Smooth muscle cell (in vitro differentiated cells): ENCODE measurements at regions not wholly inside any gene's neighbourhood (a gene's known extent, or its start where the extent isn't known, plus 50 kb on each side); places are given as distances from the start of the nearest gene placed in this dataset.

Source experiments
- DNase-seq: peaks from one replicate; lab custom pipeline; 2025; ENCODE audit not compliant: unreplicated experiment; lab: John Stamatoyannopoulos, UW
- H2AFZ ChIP-seq: fragments of 200-600 bp; sonication (generic); 2 replicates; pipeline ENCODE4 v1.6.0; 2016; ENCODE audit warnings: antibody characterized with exemption, low read depth, mild to moderate bottlenecking
- H3F3A ChIP-seq: fragments of 200-600 bp; sonication (generic); 2 replicates; pipeline ENCODE4 v1.6.0; 2017; ENCODE audit warnings: antibody characterized with exemption, low read depth
- H3K27ac ChIP-seq: fragments of 200-600 bp; sonication (generic); 2 replicates; pipeline ENCODE4 v1.5.1; 2016; ENCODE audit warnings: low read depth, mild to moderate bottlenecking
- H3K27me3 ChIP-seq: fragments of 200-600 bp; sonication (generic); 2 replicates; pipeline ENCODE4 v1.6.1; 2016; ENCODE audit warnings: low read depth, mild to moderate bottlenecking
- H3K36me3 ChIP-seq: fragments of 200-600 bp; sonication (generic); 2 replicates; pipeline ENCODE4 v1.5.1; 2016; ENCODE audit warnings: low read depth
- H3K4me1 ChIP-seq: fragments of 200-600 bp; sonication (generic); 2 replicates; pipeline ENCODE4 v1.5.1; 2016; ENCODE audit warnings: low read depth
- H3K4me2 ChIP-seq: fragments of 200-600 bp; sonication (generic); 2 replicates; pipeline ENCODE4 v1.6.0; 2016; ENCODE audit warnings: mild to moderate bottlenecking
- H3K4me3 ChIP-seq: fragments of 200-600 bp; sonication (generic); 2 replicates; pipeline ENCODE4 v1.5.1; 2016; ENCODE audit warnings: mild to moderate bottlenecking
- H3K79me2 ChIP-seq: fragments of 200-600 bp; sonication (generic); 2 replicates; pipeline ENCODE4 v1.6.0; 2016; ENCODE audit warnings: low read depth, mild to moderate bottlenecking
- H3K9ac ChIP-seq: fragments of 200-600 bp; sonication (generic); 2 replicates; pipeline ENCODE4 v1.6.0; 2016; ENCODE audit warnings: low read depth
- H3K9me3 ChIP-seq: fragments of 200-600 bp; sonication (generic); replicated peaks from 2 replicates; pipeline ENCODE4 v1.5.1; 2016; ENCODE audit warnings: low read depth
- H4K20me1 ChIP-seq: fragments of 200-600 bp; sonication (generic); 2 replicates; pipeline ENCODE4 v1.6.0; 2016; ENCODE audit warnings: low read depth
- WGBS: methylation state at CpG from one replicate; pipeline ENCODE4 v1.1.7; 2016; ENCODE audit warnings: low lambda C conversion rate; 5-methylcytosine and 5-hydroxymethylcytosine counted together
- TF ChIP-seq, protein P1 (sequence below): fragments of 200-600 bp; sonication (generic); IDR thresholded peaks from 2 replicates; pipeline ENCODE4 v1.5.1; 2017; ENCODE audit warnings: borderline replicate concordance, mild to moderate bottlenecking, antibody characterized with exemption; ENCODE audit not compliant: insufficient read depth, poor library complexity, severe bottlenecking

DNA sequence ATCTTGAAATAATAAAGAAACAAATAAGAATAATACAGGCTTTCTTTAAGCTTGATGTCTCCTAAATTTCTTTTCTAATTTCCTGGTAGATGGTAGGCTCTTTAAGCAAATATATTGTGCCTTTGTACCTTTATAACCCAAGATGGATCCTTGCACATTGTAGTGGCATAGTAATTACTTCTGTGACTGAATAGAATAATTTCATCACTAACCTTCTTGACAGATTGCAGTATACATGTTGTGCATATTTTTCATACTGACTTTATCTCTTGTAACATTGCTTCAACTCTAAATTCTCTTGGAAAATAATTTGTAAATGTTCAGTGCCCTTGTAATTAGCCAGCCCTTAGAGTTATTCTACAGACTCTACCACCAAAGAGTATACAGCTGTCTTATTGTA lies 1433.8 kb upstream of the GBE1 start:
- Histone ChIP-seq H4K20me1 (no peaks in the 10 kb centered on the region), H3K9me3 (no peaks in the 10 kb centered on the region), H3F3A (no peaks in the 10 kb centered on the region), H3K27ac (no peak overlapping the region), H3K4me2 (no peak overlapping the region), H3K9ac (no peak overlapping the region), H3K79me2 (no peaks in the 10 kb centered on the region), H2AFZ (no peak overlapping the region), H3K4me1 (no peaks in the 10 kb centered on the region), H3K4me3 (no peak overlapping the region), H3K36me3 (no peaks in the 10 kb centered on the region), H3K27me3 (no peaks in the 10 kb centered on the region)
- DNase-seq, result no peak
- TF ChIP-seq, protein P1, sequence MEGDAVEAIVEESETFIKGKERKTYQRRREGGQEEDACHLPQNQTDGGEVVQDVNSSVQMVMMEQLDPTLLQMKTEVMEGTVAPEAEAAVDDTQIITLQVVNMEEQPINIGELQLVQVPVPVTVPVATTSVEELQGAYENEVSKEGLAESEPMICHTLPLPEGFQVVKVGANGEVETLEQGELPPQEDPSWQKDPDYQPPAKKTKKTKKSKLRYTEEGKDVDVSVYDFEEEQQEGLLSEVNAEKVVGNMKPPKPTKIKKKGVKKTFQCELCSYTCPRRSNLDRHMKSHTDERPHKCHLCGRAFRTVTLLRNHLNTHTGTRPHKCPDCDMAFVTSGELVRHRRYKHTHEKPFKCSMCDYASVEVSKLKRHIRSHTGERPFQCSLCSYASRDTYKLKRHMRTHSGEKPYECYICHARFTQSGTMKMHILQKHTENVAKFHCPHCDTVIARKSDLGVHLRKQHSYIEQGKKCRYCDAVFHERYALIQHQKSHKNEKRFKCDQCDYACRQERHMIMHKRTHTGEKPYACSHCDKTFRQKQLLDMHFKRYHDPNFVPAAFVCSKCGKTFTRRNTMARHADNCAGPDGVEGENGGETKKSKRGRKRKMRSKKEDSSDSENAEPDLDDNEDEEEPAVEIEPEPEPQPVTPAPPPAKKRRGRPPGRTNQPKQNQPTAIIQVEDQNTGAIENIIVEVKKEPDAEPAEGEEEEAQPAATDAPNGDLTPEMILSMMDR, result no peak

DNA sequence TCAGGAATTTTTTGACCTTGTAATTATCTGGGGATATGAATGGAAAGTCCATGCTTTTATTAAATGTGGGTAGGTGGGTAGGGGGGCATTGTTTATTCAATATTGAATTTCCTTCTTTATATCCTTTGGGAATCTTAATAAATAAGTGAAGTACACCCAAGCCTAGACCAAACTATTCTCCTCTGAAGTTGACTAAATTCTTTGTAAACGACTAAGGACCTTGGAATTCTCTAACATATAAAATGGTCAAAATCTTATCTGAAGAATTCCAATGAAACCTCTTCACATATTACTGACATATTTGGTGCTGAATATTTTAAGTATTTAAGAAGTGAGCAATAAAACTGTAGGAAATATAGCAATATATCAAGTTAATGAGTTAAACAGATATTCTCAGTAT lies 1432.1 kb upstream of the GBE1 start:
- WGBS, result 67% methylated on average over 1 of the region's 1 CpG
- H3K4me3 ChIP-seq, result no peak overlapping the region
- H3K4me2 ChIP-seq, result no peak overlapping the region
- no peaks in the 10 kb centered on the region for H3K36me3 ChIP-seq
- no peaks in the 10 kb centered on the region for H4K20me1 ChIP-seq
- H3K9ac ChIP-seq, result no peak overlapping the region
- no peak overlapping the region for H2AFZ ChIP-seq
- H3F3A ChIP-seq, result no peaks in the 10 kb centered on the region
- H3K9me3 ChIP-seq, result no peaks in the 10 kb centered on the region
- no peaks in the 10 kb centered on the region for H3K79me2 ChIP-seq
- TF ChIP-seq, protein P1, result no peak
- DNase-seq, result no peak
- no peaks in the 10 kb centered on the region for H3K27me3 ChIP-seq
- no peaks in the 10 kb centered on the region for H3K4me1 ChIP-seq
- H3K27ac ChIP-seq, result no peak overlapping the region

DNA sequence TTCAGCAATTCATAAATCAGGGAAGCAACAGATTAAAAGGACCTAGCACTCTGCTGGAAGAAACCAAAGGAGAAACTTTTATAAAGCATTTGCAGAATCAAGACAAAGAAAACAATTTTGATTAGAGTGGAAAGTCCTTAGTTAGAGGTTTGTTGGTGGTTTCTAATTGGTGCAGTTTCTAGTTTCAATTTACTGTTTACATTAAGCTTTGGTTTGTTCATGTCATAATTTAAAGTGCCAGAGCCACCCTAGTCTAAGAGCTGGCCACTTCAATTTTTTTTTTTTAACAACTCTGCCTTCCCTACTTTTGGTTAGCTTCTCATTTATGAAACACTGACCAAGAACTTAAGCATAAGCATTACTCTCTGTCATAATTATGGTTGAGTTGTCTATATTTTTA lies 1428.2 kb upstream of the GBE1 start:
- no peaks in the 10 kb centered on the region for H3K79me2 ChIP-seq
- H3F3A ChIP-seq, result no peaks in the 10 kb centered on the region
- H3K4me2 ChIP-seq, result peak overlapping the region; percentile 17
- H4K20me1 ChIP-seq, result no peaks in the 10 kb centered on the region
- H3K36me3 ChIP-seq, result no peaks in the 10 kb centered on the region
- H3K4me1 ChIP-seq, result no peaks in the 10 kb centered on the region
- TF ChIP-seq, protein P1, result no peak
- H3K9me3 ChIP-seq, result no peaks in the 10 kb centered on the region
- DNase-seq, result no peak
- H3K9ac ChIP-seq, result no peak overlapping the region
- no peak overlapping the region for H3K4me3 ChIP-seq
- no peak overlapping the region for H3K27ac ChIP-seq
- H2AFZ ChIP-seq, result no peak overlapping the region
- no peaks in the 10 kb centered on the region for H3K27me3 ChIP-seq

DNA sequence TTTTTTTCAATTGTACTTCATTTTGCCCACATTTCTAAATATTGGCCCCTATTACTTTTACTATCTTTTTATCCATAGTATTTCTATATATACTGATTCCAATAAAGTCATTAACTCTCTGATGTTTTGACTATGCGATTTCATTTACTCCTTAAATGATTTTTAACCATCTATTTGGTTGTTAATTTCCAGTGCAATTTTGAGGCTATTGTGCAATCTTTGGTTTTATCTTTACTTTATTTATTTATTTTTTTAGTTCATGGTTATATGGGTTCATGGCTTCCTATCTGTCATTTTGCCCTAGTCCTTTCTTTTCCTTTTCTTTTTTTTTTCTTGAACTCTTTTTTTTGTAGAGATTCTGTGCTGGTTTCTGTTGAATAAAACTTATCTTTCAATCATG lies 1408.0 kb upstream of the GBE1 start:
- Histone ChIP-seq H3K36me3 (no peaks in the 10 kb centered on the region), H3K4me3 (no peak overlapping the region), H2AFZ (no peak overlapping the region), H3K9ac (no peak overlapping the region), H3K4me1 (no peaks in the 10 kb centered on the region), H3K27me3 (no peaks in the 10 kb centered on the region), H4K20me1 (no peaks in the 10 kb centered on the region), H3F3A (no peaks in the 10 kb centered on the region), H3K4me2 (no peak overlapping the region), H3K79me2 (no peaks in the 10 kb centered on the region), H3K9me3 (no peaks in the 10 kb centered on the region), H3K27ac (no peak overlapping the region)
- WGBS, result 86% methylated on average over 1 of the region's 1 CpG
- TF ChIP-seq, protein P1, result no peak
- no peak for DNase-seq
